ENCODE measurements at regions not wholly inside any gene's neighbourhood (a gene's known extent, or its start where the extent isn't known, plus 50 kb on each side); places are given as distances from the start of the nearest gene placed in this dataset.

DNA sequence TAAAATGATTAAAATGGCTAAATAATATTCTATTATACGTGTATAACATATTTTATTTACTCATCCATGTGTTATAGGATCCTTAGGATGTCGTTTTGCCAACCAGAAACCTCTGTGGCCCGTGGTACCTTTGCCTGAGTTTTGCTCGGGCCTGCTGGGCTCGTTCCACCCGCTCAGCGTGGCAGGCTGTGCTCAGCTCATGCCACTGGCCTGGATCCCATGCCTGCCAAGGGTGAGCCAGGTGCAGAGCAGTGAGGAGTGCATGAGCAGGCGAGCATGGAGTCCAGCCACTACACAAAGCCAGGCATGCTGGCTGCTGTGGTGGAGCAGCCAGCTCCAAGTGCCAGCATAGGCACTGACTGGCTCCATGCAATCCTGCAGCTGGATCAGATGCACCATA, 417.2 kb downstream of the TTLL7 start:
- Histone ChIP-seq H3K4me3 (ENCODE audit: low read depth, low read length, poor library complexity, severe bottlenecking) (no peak overlapping the region), H3K27me3 (replicated peaks; ENCODE audit: insufficient read depth, low read depth, low read length, poor library complexity) (no peaks in the 10 kb centered on the region), H3K27ac (ENCODE audit: low read depth, low read length, poor library complexity, severe bottlenecking) (no peak overlapping the region), H3K36me3 (ENCODE audit: insufficient read depth, low read length, poor library complexity, severe bottlenecking) (no peaks in the 10 kb centered on the region), H3K4me1 (ENCODE audit: insufficient read depth, low read length, poor library complexity, severe bottlenecking) (no peaks in the 10 kb centered on the region), H3K9me3 (ENCODE audit: low read depth, low read length, poor library complexity, severe bottlenecking) (no peaks in the 10 kb centered on the region)
- BruUV-seq (replicated peaks), result no TSS peak
- DNase-seq (ENCODE audit: low spot score), result no peak
- no peak for TF ChIP-seq EZH2 (IDR thresholded peaks at IDR 0.05; ENCODE audit: borderline replicate concordance, low read depth, low read length, poor library complexity, severe bottlenecking)
- TF ChIP-seq, protein P1, sequence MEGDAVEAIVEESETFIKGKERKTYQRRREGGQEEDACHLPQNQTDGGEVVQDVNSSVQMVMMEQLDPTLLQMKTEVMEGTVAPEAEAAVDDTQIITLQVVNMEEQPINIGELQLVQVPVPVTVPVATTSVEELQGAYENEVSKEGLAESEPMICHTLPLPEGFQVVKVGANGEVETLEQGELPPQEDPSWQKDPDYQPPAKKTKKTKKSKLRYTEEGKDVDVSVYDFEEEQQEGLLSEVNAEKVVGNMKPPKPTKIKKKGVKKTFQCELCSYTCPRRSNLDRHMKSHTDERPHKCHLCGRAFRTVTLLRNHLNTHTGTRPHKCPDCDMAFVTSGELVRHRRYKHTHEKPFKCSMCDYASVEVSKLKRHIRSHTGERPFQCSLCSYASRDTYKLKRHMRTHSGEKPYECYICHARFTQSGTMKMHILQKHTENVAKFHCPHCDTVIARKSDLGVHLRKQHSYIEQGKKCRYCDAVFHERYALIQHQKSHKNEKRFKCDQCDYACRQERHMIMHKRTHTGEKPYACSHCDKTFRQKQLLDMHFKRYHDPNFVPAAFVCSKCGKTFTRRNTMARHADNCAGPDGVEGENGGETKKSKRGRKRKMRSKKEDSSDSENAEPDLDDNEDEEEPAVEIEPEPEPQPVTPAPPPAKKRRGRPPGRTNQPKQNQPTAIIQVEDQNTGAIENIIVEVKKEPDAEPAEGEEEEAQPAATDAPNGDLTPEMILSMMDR (conservative IDR thresholded peaks at IDR 0.05; ENCODE audit: low read depth, low read length), result no peak
- ChIA-PET CTCF (no interaction called here), POLR2A (ENCODE audit: low non-redundant PET) (no interaction called here)
- intact Hi-C loops (cut with micrococcal nuclease; ENCODE audit: unreplicated experiment), result loop anchor here (10.0 kb wide), 1 partner anchor 807 kb away; no protein-coding TSS in a partner anchor

- no TSS peak for BruUV-seq (replicated peaks)
- DNase-seq (ENCODE audit: low spot score), result no peak
- ChIA-PET POLR2A (ENCODE audit: low non-redundant PET) (no interaction called here), CTCF (interaction anchor here (0.6 kb wide), 1 partner anchor 17 kb away, joined by 3 read pairs; no protein-coding TSS in a partner anchor)
- Histone ChIP-seq H3K27me3 (replicated peaks; ENCODE audit: insufficient read depth, low read depth, low read length, poor library complexity) (no peaks in the 10 kb centered on the region), H3K4me3 (ENCODE audit: low read depth, low read length, poor library complexity, severe bottlenecking) (no peak overlapping the region), H3K27ac (ENCODE audit: low read depth, low read length, poor library complexity, severe bottlenecking) (no peak overlapping the region), H3K36me3 (ENCODE audit: insufficient read depth, low read length, poor library complexity, severe bottlenecking) (no peaks in the 10 kb centered on the region), H3K4me1 (ENCODE audit: insufficient read depth, low read length, poor library complexity, severe bottlenecking) (no peaks in the 10 kb centered on the region), H3K9me3 (ENCODE audit: low read depth, low read length, poor library complexity, severe bottlenecking) (no peaks in the 10 kb centered on the region)
- intact Hi-C loops (cut with micrococcal nuclease; ENCODE audit: unreplicated experiment), result no loop called here
- TF ChIP-seq EZH2 (IDR thresholded peaks at IDR 0.05; ENCODE audit: borderline replicate concordance, low read depth, low read length, poor library complexity, severe bottlenecking), result no peak
- TF ChIP-seq, protein P1 (conservative IDR thresholded peaks at IDR 0.05; ENCODE audit: low read depth, low read length), result no peak
Observed at GRCh38 chr1:83574791-83575190, 424.1 kb downstream of the TTLL7 start.

DNA sequence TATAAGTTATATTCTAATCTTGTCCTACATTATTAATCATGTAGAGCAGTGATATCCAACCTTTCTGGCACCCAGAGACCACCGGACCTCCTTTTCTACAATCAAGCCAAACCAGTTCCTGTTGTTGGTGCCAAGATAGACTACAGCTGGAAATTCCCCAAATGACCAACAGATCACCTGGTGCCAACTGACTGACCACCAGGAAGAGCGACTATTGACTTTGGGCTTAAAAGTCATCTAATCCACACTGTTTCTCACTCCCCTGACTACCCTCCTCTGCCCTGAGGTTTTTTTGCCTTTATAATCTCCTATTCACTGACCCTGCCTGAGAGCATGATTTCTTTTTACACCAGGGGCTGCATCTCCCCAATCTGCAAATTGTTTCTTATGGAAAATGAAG, 425.2 kb downstream of the TTLL7 start:
- Histone ChIP-seq H3K9me3 (ENCODE audit: low read depth, low read length, poor library complexity, severe bottlenecking) (no peaks in the 10 kb centered on the region), H3K4me3 (ENCODE audit: low read depth, low read length, poor library complexity, severe bottlenecking) (no peak overlapping the region), H3K4me1 (ENCODE audit: insufficient read depth, low read length, poor library complexity, severe bottlenecking) (no peaks in the 10 kb centered on the region), H3K27me3 (replicated peaks; ENCODE audit: insufficient read depth, low read depth, low read length, poor library complexity) (no peaks in the 10 kb centered on the region), H3K27ac (ENCODE audit: low read depth, low read length, poor library complexity, severe bottlenecking) (no peak overlapping the region), H3K36me3 (ENCODE audit: insufficient read depth, low read length, poor library complexity, severe bottlenecking) (no peaks in the 10 kb centered on the region)
- BruUV-seq (replicated peaks), result no TSS peak
- CTCF ChIA-PET, result no interaction called here
- intact Hi-C loops (cut with micrococcal nuclease; ENCODE audit: unreplicated experiment), result no loop called here
- POLR2A ChIA-PET (ENCODE audit: low non-redundant PET), result no interaction called here
- TF ChIP-seq EZH2 (IDR thresholded peaks at IDR 0.05; ENCODE audit: borderline replicate concordance, low read depth, low read length, poor library complexity, severe bottlenecking), result no peak
- TF ChIP-seq, protein P1 (conservative IDR thresholded peaks at IDR 0.05; ENCODE audit: low read depth, low read length), result no peak
- no peak for DNase-seq (ENCODE audit: low spot score)

All from A673 (cell line).